Thyroid gland (tissue), 4 donors: ENCODE measurements at regions not wholly inside any gene's neighbourhood (a gene's known extent, or its start where the extent isn't known, plus 50 kb on each side); places are given as distances from the start of the nearest gene placed in this dataset.

ENCODE experiments used
- DNase-seq, 2 donors: peaks; one replicate each; pipeline ENCODE4 v3.0.0-alpha.2; 2019
- H3K27ac ChIP-seq, 3 donors: fragments of 200-600 bp; sonication (generic); 1 replicate in 2 of 3; 2 replicates in 1 of 3; pipeline ENCODE4 v1.5.1; 2016 to 2019; ENCODE audit warnings: mild to moderate bottlenecking in 1 of 3, moderate library complexity in 1 of 3
- H3K27me3 ChIP-seq: fragments of 200-600 bp; sonication (generic); one replicate; pipeline ENCODE4 v1.5.1; 2019
- H3K36me3 ChIP-seq, 2 donors: fragments of 200-600 bp; sonication (generic); one replicate each; pipeline ENCODE4 v1.5.1; 2016 to 2019
- H3K4me1 ChIP-seq, 2 donors: fragments of 200-600 bp; sonication (generic); one replicate each; pipeline ENCODE4 v1.5.1; 2017 to 2019
- H3K4me3 ChIP-seq, 3 donors: fragments of 200-600 bp; sonication (generic); replicated peaks in 1 of 3; 1 replicate in 2 of 3; 2 replicates in 1 of 3; pipeline ENCODE4 v1.5.1; 2016; ENCODE audit warnings: mild to moderate bottlenecking in 1 of 3
- H3K9me3 ChIP-seq: fragments of 200-600 bp; sonication (generic); one replicate; pipeline ENCODE4 v1.5.1; 2017
- CTCF ChIP-seq, 6 experiments: fragments of 200-600 bp in 3 of 6; fragments of 450-650 bp in 3 of 6; sonication (generic) in 3 of 6; IDR thresholded peaks; one replicate each; pipeline ENCODE4 v1.5.1; 2016 to 2019; ENCODE audit warnings: antibody characterized with exemption in 6 of 6, mild to moderate bottlenecking in 2 of 6, inconsistent platforms in 1 of 6, moderate library complexity in 1 of 6
- POLR2A ChIP-seq, 2 donors: fragments of 450-650 bp; IDR thresholded peaks; one replicate each; pipeline ENCODE4 v1.6.1; 2017; ENCODE audit warnings: antibody characterized with exemption in 2 of 2, mild to moderate bottlenecking in 2 of 2, moderate library complexity in 1 of 2
- WGBS, 2 donors: methylation state at CpG; one replicate each; pipeline ENCODE4 v1.1.5; 2017; 5-methylcytosine and 5-hydroxymethylcytosine counted together
- intact Hi-C: fragments of 100-400 bp; cut with DNase I; formaldehyde crosslinking; loops from one replicate; pipeline ENCODE4 v1.15.1; 2023

- WGBS, 2 donors, result 65 to 69% methylated on average over 6 of the region's 6 CpGs
- no peaks in the 10 kb centered on the region for H3K4me1 ChIP-seq
- intact Hi-C loops, result no loop called here
- no peaks in the 10 kb centered on the region for H3K9me3 ChIP-seq
- H3K27me3 ChIP-seq, result no peaks in the 10 kb centered on the region
- no peak overlapping the region for H3K27ac ChIP-seq
- DNase-seq, result no peak
- TF ChIP-seq POLR2A (IDR thresholded peaks at IDR 0.05) (no peak), CTCF (IDR thresholded peaks at IDR 0.05) (no peak)
- H3K4me3 ChIP-seq, result no peak overlapping the region
- no peaks in the 10 kb centered on the region for H3K36me3 ChIP-seq
These were observed 959.9 kb downstream of the DIAPH3 start for GRCh38 chr13:59203855-59204254.

- Histone ChIP-seq H3K27me3 (no peaks in the 10 kb centered on the region), H3K27ac (no peak overlapping the region), H3K36me3 (no peaks in the 10 kb centered on the region), H3K4me3 (no peak overlapping the region), H3K9me3 (no peaks in the 10 kb centered on the region), H3K4me1 (no peaks in the 10 kb centered on the region)
- intact Hi-C loops, result no loop called here
- 54 to 64% methylated on average over 5 of the region's 5 CpGs for WGBS, 2 donors
- no peak for DNase-seq
- TF ChIP-seq CTCF (IDR thresholded peaks at IDR 0.05) (no peak), POLR2A (IDR thresholded peaks at IDR 0.05) (no peak)
These were observed 958.2 kb downstream of the DIAPH3 start for GRCh38 chr13:59205501-59205900.

GRCh38 chr13:59208405-59209195 lies 955.1 kb downstream of the DIAPH3 start:
- DNase-seq, result no peak
- no peaks in the 10 kb centered on the region for H3K9me3 ChIP-seq
- no peak overlapping the region for H3K4me3 ChIP-seq
- H3K4me1 ChIP-seq, result no peaks in the 10 kb centered on the region
- intact Hi-C loops, result no loop called here
- no peaks in the 10 kb centered on the region for H3K27me3 ChIP-seq
- no peaks in the 10 kb centered on the region for H3K36me3 ChIP-seq
- WGBS, 2 donors, result 91 to 92% methylated on average over 6 of the region's 6 CpGs
- no peak overlapping the region for H3K27ac ChIP-seq
- TF ChIP-seq CTCF (IDR thresholded peaks at IDR 0.05) (no peak), POLR2A (IDR thresholded peaks at IDR 0.05) (no peak)

- Histone ChIP-seq H3K4me1 (no peaks in the 10 kb centered on the region), H3K27ac (no peak overlapping the region), H3K9me3 (no peaks in the 10 kb centered on the region), H3K36me3 (no peaks in the 10 kb centered on the region), H3K27me3 (no peaks in the 10 kb centered on the region), H3K4me3 (no peak overlapping the region)
- intact Hi-C loops, result no loop called here
- 87 to 94% methylated on average over 1 of the region's 1 CpG for WGBS, 2 donors
- no peak for DNase-seq
- TF ChIP-seq POLR2A (IDR thresholded peaks at IDR 0.05) (no peak), CTCF (IDR thresholded peaks at IDR 0.05) (no peak)
These were observed 953.2 kb downstream of the DIAPH3 start for GRCh38 chr13:59210543-59210942.

GRCh38 chr13:59211606-59212005 lies 952.1 kb downstream of the DIAPH3 start:
- no peak for TF ChIP-seq POLR2A (IDR thresholded peaks at IDR 0.05)
- no peak for TF ChIP-seq CTCF (IDR thresholded peaks at IDR 0.05)
- Histone ChIP-seq H3K4me3 (no peak overlapping the region), H3K27ac (no peak overlapping the region), H3K36me3 (no peaks in the 10 kb centered on the region), H3K27me3 (no peaks in the 10 kb centered on the region), H3K9me3 (no peaks in the 10 kb centered on the region), H3K4me1 (no peaks in the 10 kb centered on the region)
- 86 to 87% methylated on average over 3 of the region's 3 CpGs for WGBS, 2 donors
- intact Hi-C loops, result no loop called here
- DNase-seq, result no peak
